GM12873 (cell line): ENCODE measurements at regions not wholly inside any gene's neighbourhood (a gene's known extent, or its start where the extent isn't known, plus 50 kb on each side); places are given as distances from the start of the nearest gene placed in this dataset.

ENCODE experiments used
- CTCF ChIP-seq: IDR thresholded peaks from 2 replicates; pipeline ENCODE4 v1.5.1; 2012; ENCODE audit warnings: low read depth, mild to moderate bottlenecking, moderate library complexity, low read length, control low read depth; ENCODE audit not compliant: insufficient read depth; ENCODE audit errors: missing control alignments

DNA sequence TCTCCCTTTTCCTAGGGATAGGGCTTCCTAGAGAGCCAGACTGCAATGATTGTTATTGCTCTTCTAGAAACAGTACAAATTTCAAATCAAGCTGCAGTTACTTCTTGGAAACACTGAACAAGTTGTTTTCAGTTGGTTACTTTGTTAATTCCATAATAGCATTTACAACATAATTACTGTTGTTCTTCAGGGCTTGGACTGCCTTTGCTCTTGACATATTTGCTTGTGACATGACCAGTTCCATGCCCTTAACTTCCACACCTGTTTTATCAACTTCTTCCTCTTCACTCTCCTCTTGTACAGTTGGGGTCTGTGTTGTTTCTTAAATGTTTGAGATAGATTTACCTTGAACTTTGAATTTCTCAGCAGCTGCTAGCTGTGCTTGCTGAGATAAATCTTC is 104.4 kb downstream of the SEC23IP start:
- TF ChIP-seq CTCF: no peak

DNA sequence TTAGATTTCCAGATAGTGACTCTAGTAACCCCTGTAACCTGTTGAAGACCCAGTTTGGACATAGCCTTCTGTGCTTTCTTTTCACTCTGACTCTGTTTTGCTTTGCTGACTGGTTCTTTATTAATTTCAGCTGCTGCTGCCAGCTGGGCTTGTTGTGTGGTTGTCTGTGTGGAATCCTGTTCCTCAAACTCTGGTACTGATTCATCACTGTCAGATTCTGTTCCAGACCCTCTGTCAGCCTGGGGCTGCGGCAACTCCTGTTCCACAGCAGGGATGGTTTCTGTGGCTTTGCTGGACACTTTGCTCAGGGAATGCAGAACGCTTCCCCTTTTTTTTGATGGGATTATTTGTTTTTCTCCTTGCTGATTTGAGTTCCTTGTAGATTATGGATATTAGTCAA is 104.9 kb downstream of the SEC23IP start:
- no peak for TF ChIP-seq CTCF

DNA sequence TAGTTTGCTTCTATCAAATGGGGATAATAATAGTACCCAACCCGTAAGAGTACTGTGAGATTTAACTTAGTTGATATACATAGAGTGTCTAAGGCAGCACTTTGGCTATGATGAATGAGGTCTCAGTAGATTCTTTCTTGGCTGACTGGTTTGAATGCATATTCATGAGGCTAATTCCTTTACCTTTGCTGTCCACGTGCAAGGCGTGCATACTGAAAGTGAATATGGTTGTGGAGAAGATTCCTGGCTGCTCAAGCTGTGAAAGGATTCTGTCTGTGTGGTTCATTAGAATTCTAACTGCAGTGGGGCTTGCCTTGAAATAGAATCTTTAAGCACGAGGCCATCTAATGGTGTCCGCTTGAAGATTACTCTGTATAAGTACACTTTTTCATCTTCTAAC is 110.3 kb downstream of the SEC23IP start:
- TF ChIP-seq CTCF: no peak

DNA sequence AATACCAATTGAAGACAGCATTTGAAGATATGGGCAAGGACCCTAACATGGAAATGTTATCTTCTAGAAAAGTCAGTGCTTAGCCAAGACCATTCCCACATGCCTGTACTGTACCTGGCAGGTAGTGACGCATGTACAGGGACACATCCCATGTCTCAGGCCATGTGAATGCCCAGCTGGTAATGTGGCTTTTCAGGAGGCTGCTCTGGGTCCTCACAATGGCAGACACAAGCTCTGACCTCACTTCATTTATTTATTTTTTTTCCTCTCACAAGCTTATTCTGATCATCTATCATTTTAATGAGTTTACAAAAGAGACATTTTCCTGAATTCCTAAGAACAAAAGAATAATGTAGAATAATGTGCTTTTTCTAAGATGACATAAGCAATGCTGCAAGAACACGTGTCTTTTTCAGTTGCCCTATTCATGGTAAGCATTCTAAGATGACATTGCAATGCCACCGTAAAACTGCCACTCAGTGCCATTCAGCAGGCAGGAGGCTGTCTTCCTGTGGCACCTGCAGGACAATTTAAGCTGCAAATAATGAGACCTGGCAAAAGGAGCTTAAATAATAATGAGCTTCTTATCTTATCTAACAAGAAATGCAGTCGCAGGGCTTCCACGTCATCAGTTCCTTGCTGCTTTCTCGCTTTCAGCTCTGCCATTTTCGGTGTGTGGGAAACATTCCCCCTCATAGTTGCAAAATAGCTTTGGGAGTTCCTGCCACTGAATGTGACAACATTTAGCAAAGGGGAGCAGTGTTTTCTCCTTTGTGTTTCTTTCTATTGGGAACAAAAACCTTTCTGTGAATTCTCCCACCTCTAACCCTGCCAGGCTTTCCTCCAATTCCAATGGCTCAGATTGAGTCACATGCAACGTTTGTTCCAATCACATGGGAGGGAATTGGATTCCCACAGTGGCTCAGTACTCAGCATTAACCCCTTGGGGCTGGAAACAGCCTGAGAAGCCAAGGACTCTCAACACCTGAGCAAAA is 113.0 kb downstream of the SEC23IP start:
- TF ChIP-seq CTCF: no peak

DNA sequence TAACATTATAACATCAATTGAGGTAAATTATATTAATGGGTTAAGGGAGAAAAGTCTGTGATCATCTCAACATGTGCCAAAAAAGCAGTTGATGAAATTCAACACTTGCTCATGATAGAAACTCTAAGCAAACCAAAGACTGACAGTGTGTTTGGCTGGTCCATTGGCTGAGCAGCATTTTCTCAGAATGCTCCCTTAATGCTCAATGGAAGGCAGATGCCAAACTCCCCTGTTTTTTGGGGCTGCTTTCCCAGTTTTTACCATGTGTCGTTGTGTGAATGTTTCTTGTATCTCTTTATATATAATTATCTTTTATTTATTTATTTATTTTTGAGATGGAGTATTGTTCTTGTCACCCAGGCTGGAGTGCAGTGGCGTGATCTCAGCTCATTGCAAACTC is 114.7 kb downstream of the SEC23IP start:
- no peak for TF ChIP-seq CTCF

- no peak for TF ChIP-seq CTCF
These were observed 119.0 kb downstream of the SEC23IP start for GRCh38 chr10:120011359-120012130.

DNA sequence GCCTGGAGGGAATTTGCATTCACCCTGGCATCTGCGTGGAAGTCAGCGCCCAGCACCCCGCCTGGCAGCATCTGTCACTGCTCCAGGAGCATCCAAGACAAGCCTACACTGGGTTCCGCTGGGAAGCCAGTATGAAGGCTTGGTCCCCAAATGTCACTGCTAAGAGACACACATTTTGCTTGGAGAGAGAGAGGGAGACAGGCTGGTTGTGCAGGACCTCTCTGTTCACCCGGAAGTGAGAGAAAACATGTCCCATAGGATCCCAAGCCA is 119.5 kb downstream of the SEC23IP start:
- no peak for TF ChIP-seq CTCF
